ENCODE measurements at regions not wholly inside any gene's neighbourhood (a gene's known extent, or its start where the extent isn't known, plus 50 kb on each side); places are given as distances from the start of the nearest gene placed in this dataset.

DNA sequence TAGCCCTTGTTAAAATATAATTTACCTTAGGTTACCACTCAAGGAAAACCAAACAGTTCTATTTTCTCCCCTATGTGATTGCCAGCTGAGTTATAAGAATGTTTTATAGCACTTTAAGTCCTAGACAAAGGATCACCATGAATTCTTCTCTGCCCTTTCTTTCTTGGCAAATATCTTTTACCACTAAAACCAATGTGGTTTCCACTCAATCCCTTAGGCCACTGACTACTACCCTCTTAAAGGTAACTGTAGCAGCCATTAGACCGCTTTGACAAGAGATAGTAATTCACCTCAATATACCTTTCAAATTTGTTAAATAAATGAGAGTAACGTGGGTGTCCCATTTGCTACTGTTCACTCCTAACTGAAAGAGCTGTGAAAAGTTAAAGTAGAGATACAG lies 307.9 kb upstream of the PRMT6 start:
- WGBS (ENCODE audit: low lambda C conversion rate): 2% methylated on average over 2 of the region's 2 CpGs
- no peak overlapping the region for H3K27ac ChIP-seq (ENCODE audit: extremely low read length, insufficient read depth, low read length)
- ATAC-seq (no peak), FAIRE-seq (no peak), DNase-seq (ENCODE audit: low spot score) (no peak)
- no peak overlapping the region for H3K4me3 ChIP-seq (replicated peaks in 1 of 3; ENCODE audit: insufficient read depth in 1 of 3, low read depth in 2 of 3, low read length in 3 of 3)
- no peaks in the 10 kb centered on the region for H3K4me1 ChIP-seq (ENCODE audit: insufficient read depth, low read length)
- TF ChIP-seq KAT2B (IDR thresholded peaks at IDR 0.05; ENCODE audit: borderline replicate concordance, low read depth, low read length): no peak
- no peak for TF ChIP-seq MXI1 (IDR thresholded peaks at IDR 0.05; ENCODE audit: borderline replicate concordance, low read depth, low read length)
- no peak for TF ChIP-seq MAF1 (CRISPR knock-in tag; IDR thresholded peaks at IDR 0.05; ENCODE audit: borderline replicate concordance)
- no peak for TF ChIP-seq SCMH1 (CRISPR knock-in tag; IDR thresholded peaks at IDR 0.05; ENCODE audit: borderline replicate concordance)
- TF ChIP-seq GPN1 (CRISPR knock-in tag; IDR thresholded peaks at IDR 0.05; ENCODE audit: borderline replicate concordance): no peak
- TF ChIP-seq ZNF33A (CRISPR knock-in tag; IDR thresholded peaks at IDR 0.05; ENCODE audit: borderline replicate concordance): no peak
- no TSS peak for BruUV-seq (replicated peaks)
- H3K9ac ChIP-seq (ENCODE audit: insufficient read depth, low read depth, low read length): no peak overlapping the region
- POLR2A ChIA-PET: no interaction called here
- no peaks in the 10 kb centered on the region for H3K36me3 ChIP-seq (replicated peaks in 1 of 2; ENCODE audit: control insufficient read depth in 1 of 2, insufficient read depth in 2 of 2, low read length in 2 of 2)
- in situ Hi-C loops (cut with HindIII; ENCODE audit: extremely low pct_ligation_motif_present, low pct_unique_long_range_greater_than_20kb): no loop called here
- intact Hi-C loops (cut with micrococcal nuclease; ENCODE audit: unreplicated experiment): no loop called here
- no peak overlapping the region for H2AFZ ChIP-seq (ENCODE audit: low read length)
- no peaks in the 10 kb centered on the region for H3K27me3 ChIP-seq (ENCODE audit: control insufficient read depth in 1 of 2, insufficient read depth in 2 of 2, low read length in 2 of 2)
- H3K9me3 ChIP-seq (ENCODE audit: low read length): peaks cover 65% of the 10 kb centered on the region
- H4K20me1 ChIP-seq (ENCODE audit: insufficient read depth, low read length): no peaks in the 10 kb centered on the region
- no peak overlapping the region for H3K4me2 ChIP-seq (ENCODE audit: low read depth, low read length)
- CTCF ChIA-PET (ENCODE audit: low intra/inter-chr PET ratio, low total read pairs): no interaction called here
- H3K79me2 ChIP-seq (ENCODE audit: insufficient read depth, low read length): no peaks in the 10 kb centered on the region

DNA sequence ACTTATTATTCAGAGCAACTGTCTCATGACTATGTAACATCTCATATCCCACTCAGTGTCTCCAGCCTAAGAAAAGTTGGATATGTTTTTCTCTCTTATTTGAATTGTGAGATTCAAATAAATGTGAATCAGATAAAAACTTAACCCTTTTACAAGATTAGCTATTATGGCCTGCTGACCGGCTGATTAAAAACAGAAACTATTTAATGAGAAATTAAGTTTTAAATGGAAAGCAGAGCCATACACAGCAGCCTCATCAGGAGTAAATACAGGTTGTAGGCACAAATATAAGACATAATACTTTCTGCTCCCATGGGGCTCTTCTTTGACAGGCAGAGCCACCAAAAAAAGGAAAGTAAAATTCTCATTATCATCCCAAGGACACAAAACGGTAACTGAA lies 307.0 kb upstream of the PRMT6 start:
- Histone ChIP-seq H3K4me2 (ENCODE audit: low read depth, low read length) (no peak overlapping the region), H3K79me2 (ENCODE audit: insufficient read depth, low read length) (no peaks in the 10 kb centered on the region), H3K9me3 (ENCODE audit: low read length) (peaks cover 68% of the 10 kb centered on the region), H4K20me1 (ENCODE audit: insufficient read depth, low read length) (no peaks in the 10 kb centered on the region), H3K9ac (ENCODE audit: insufficient read depth, low read depth, low read length) (no peak overlapping the region), H3K4me1 (ENCODE audit: insufficient read depth, low read length) (no peaks in the 10 kb centered on the region), H3K27me3 (ENCODE audit: control insufficient read depth in 1 of 2, insufficient read depth in 2 of 2, low read length in 2 of 2) (no peaks in the 10 kb centered on the region), H3K27ac (ENCODE audit: extremely low read length, insufficient read depth, low read length) (no peak overlapping the region), H2AFZ (ENCODE audit: low read length) (no peak overlapping the region), H3K36me3 (replicated peaks in 1 of 2; ENCODE audit: control insufficient read depth in 1 of 2, insufficient read depth in 2 of 2, low read length in 2 of 2) (no peaks in the 10 kb centered on the region), H3K4me3 (replicated peaks in 1 of 3; ENCODE audit: insufficient read depth in 1 of 3, low read depth in 2 of 3, low read length in 3 of 3) (no peak overlapping the region)
- ATAC-seq (no peak), DNase-seq (ENCODE audit: low spot score) (no peak), FAIRE-seq (no peak)
- 22% methylated on average over 2 of the region's 2 CpGs for WGBS (ENCODE audit: low lambda C conversion rate)
- ChIA-PET POLR2A (no interaction called here), CTCF (ENCODE audit: low intra/inter-chr PET ratio, low total read pairs) (no interaction called here)
- BruUV-seq (replicated peaks): no TSS peak
- intact Hi-C loops (cut with micrococcal nuclease; ENCODE audit: unreplicated experiment) (no loop called here), in situ Hi-C loops (cut with HindIII; ENCODE audit: extremely low pct_ligation_motif_present, low pct_unique_long_range_greater_than_20kb) (no loop called here)
- TF ChIP-seq ATF6 (CRISPR knock-in tag; conservative IDR thresholded peaks at IDR 0.05) (no peak), SP140L (CRISPR knock-in tag; IDR thresholded peaks at IDR 0.05; ENCODE audit: borderline replicate concordance) (no peak), ZNF569 (CRISPR knock-in tag; IDR thresholded peaks at IDR 0.05; ENCODE audit: borderline replicate concordance) (no peak), SOX5 (CRISPR knock-in tag; IDR thresholded peaks at IDR 0.05; ENCODE audit: borderline replicate concordance) (no peak), ZNF251 (CRISPR knock-in tag; IDR thresholded peaks at IDR 0.05) (no peak), ZEB1 (IDR thresholded peaks at IDR 0.05; ENCODE audit: insufficient replicate concordance, low read depth) (no peak), JUNB (CRISPR knock-in tag; IDR thresholded peaks at IDR 0.05; ENCODE audit: borderline replicate concordance) (no peak), FOXK2 (IDR thresholded peaks at IDR 0.05) (no peak), PHF8 (CRISPR knock-in tag; IDR thresholded peaks at IDR 0.05) (no peak), GATA4 (IDR thresholded peaks at IDR 0.05; ENCODE audit: borderline replicate concordance, low read depth) (no peak), ZKSCAN5 (CRISPR knock-in tag; IDR thresholded peaks at IDR 0.05) (no peak)
- TF ChIP-seq, protein P1, sequence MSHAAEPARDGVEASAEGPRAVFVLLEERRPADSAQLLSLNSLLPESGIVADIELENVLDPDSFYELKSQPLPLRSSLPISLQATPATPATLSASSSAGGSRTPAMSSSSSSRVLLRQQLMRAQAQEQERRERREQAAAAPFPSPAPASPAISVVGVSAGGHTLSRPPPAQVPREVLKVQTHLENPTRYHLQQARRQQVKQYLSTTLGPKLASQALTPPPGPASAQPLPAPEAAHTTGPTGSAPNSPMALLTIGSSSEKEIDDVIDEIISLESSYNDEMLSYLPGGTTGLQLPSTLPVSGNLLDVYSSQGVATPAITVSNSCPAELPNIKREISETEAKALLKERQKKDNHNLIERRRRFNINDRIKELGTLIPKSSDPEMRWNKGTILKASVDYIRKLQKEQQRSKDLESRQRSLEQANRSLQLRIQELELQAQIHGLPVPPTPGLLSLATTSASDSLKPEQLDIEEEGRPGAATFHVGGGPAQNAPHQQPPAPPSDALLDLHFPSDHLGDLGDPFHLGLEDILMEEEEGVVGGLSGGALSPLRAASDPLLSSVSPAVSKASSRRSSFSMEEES (CRISPR knock-in tag; IDR thresholded peaks at IDR 0.05): no peak
